ENCODE measurements at regions not wholly inside any gene's neighbourhood (a gene's known extent, or its start where the extent isn't known, plus 50 kb on each side); places are given as distances from the start of the nearest gene placed in this dataset.

GRCh38 chr5:68961762-68962161 is 132.1 kb upstream of the SLC30A5 start:
- TF ChIP-seq, protein P1, sequence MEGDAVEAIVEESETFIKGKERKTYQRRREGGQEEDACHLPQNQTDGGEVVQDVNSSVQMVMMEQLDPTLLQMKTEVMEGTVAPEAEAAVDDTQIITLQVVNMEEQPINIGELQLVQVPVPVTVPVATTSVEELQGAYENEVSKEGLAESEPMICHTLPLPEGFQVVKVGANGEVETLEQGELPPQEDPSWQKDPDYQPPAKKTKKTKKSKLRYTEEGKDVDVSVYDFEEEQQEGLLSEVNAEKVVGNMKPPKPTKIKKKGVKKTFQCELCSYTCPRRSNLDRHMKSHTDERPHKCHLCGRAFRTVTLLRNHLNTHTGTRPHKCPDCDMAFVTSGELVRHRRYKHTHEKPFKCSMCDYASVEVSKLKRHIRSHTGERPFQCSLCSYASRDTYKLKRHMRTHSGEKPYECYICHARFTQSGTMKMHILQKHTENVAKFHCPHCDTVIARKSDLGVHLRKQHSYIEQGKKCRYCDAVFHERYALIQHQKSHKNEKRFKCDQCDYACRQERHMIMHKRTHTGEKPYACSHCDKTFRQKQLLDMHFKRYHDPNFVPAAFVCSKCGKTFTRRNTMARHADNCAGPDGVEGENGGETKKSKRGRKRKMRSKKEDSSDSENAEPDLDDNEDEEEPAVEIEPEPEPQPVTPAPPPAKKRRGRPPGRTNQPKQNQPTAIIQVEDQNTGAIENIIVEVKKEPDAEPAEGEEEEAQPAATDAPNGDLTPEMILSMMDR (IDR thresholded peaks at IDR 0.05; ENCODE audit: borderline replicate concordance, extremely low read depth, low read length, poor library complexity, severe bottlenecking), result no peak
- no peak for TF ChIP-seq EZH2 (IDR thresholded peaks at IDR 0.05; ENCODE audit: borderline replicate concordance, low read depth, low read length, severe bottlenecking)

Data from DND-41 (cell line).